ENCODE measurements at regions not wholly inside any gene's neighbourhood (a gene's known extent, or its start where the extent isn't known, plus 50 kb on each side); places are given as distances from the start of the nearest gene placed in this dataset.

GRCh38 chr13:29676535-29676934 lies 81.0 kb upstream of the SLC7A1 start:
- TF ChIP-seq CTCF (IDR thresholded peaks at IDR 0.05 in 2 of 3, conservative IDR thresholded peaks at IDR 0.05 in 1 of 3; ENCODE audit: control insufficient read depth in 2 of 3, extremely low read depth in 1 of 3, insufficient read depth in 1 of 3, low read depth in 3 of 3, low read length in 3 of 3): no peak
- TF ChIP-seq CHD1 (IDR thresholded peaks at IDR 0.05; ENCODE audit: low read depth, low read length): no peak
- no peak for TF ChIP-seq CBX5 (IDR thresholded peaks at IDR 0.05; ENCODE audit: low read depth)
- no peak for TF ChIP-seq FOXK2 (IDR thresholded peaks at IDR 0.05)
- no peak for TF ChIP-seq BRCA1 (IDR thresholded peaks at IDR 0.05; ENCODE audit: low read depth, low read length)
- TF ChIP-seq NR2C2 (IDR thresholded peaks at IDR 0.05; ENCODE audit: borderline replicate concordance, control insufficient read depth, insufficient read length, low read depth): no peak
- no peak for TF ChIP-seq TAF1 (IDR thresholded peaks at IDR 0.05; ENCODE audit: borderline replicate concordance, low read depth, low read length)

Data from GM12878 (cell line).